LoVo (cell line): ENCODE measurements at regions not wholly inside any gene's neighbourhood (a gene's known extent, or its start where the extent isn't known, plus 50 kb on each side); places are given as distances from the start of the nearest gene placed in this dataset.
"Not testable (repeated sequence)": the region's sequence is repeated elsewhere in the genome, so short reads cannot be mapped to it uniquely, and the experiment has no call there.

Experiments
- DNase-seq: peaks from one replicate; pipeline ENCODE4 v3.0.0-alpha.2; 2016; ENCODE audit warnings: low spot score

GRCh38 chr21:15434163-15434905, 295.4 kb upstream of the USP25 start:
- no peak for DNase-seq

- DNase-seq, result no peak
Measured at GRCh38 chr21:15436031-15436430, 293.8 kb upstream of the USP25 start.

- DNase-seq, result no peak
Measured at GRCh38 chr21:15437883-15438282, 291.9 kb upstream of the USP25 start.

- no peak for DNase-seq
Measured at GRCh38 chr21:15439726-15440125, 290.1 kb upstream of the USP25 start.

GRCh38 chr21:15441060-15441493, 288.7 kb upstream of the USP25 start:
- DNase-seq, result no peak

- no peak for DNase-seq
Measured at GRCh38 chr21:15441992-15442391, 287.8 kb upstream of the USP25 start.

GRCh38 chr21:15442743-15443469, 286.9 kb upstream of the USP25 start:
- DNase-seq, result no peak

- no peak for DNase-seq
Measured at GRCh38 chr21:15443740-15444117, 286.1 kb upstream of the USP25 start.

GRCh38 chr21:15444118-15444960, 285.4 kb upstream of the USP25 start:
- DNase-seq, result no peak

GRCh38 chr21:15445327-15445726, 284.5 kb upstream of the USP25 start:
- no peak for DNase-seq

GRCh38 chr21:15446223-15446622, 283.6 kb upstream of the USP25 start:
- no peak for DNase-seq

- no peak for DNase-seq
Measured at GRCh38 chr21:15449556-15449955, 280.2 kb upstream of the USP25 start.

- no peak for DNase-seq
Measured at GRCh38 chr21:15453261-15453660, 276.5 kb upstream of the USP25 start.

- not testable (repeated sequence) for DNase-seq
Measured at GRCh38 chr21:15453785-15454184, 276.0 kb upstream of the USP25 start.

- DNase-seq, result not testable (repeated sequence)
Measured at GRCh38 chr21:15454931-15455330, 274.9 kb upstream of the USP25 start.

- no peak for DNase-seq
Measured at GRCh38 chr21:15455819-15456462, 273.8 kb upstream of the USP25 start.

- DNase-seq, result no peak
Measured at GRCh38 chr21:15457965-15458364, 271.8 kb upstream of the USP25 start.

GRCh38 chr21:15462092-15462491, 267.7 kb upstream of the USP25 start:
- DNase-seq, result no peak

GRCh38 chr21:15466329-15466728, 263.5 kb upstream of the USP25 start:
- DNase-seq, result no peak

- DNase-seq, result no peak
Measured at GRCh38 chr21:15468368-15468767, 261.4 kb upstream of the USP25 start.

- no peak for DNase-seq
Measured at GRCh38 chr21:15472108-15473040, 257.4 kb upstream of the USP25 start.
